ENCODE measurements at regions not wholly inside any gene's neighbourhood (a gene's known extent, or its start where the extent isn't known, plus 50 kb on each side); places are given as distances from the start of the nearest gene placed in this dataset.

- DNase-seq, result no peak
Measured at GRCh38 chr16:80066805-80067580, 466.5 kb upstream of the MAF start.

DNA sequence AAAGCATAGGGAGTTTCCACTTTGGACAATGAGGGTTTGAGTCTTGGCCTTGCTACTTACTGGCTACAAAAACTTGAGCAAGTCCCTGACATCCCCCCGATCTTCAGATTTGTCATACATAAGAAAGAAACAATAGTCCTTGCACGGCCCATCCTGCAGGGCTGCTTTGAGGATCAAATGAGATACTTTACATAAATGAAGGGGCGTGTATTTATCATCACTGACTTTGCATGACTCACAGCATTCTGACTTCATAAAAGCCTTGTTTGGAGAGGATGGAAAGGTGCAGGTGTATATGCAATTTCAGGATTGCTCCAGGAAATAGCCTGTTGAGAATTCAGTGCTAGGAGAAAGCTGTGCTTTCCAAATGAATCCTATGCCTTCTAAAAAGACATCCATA lies 465.0 kb upstream of the MAF start:
- no peak for DNase-seq

- no peak for DNase-seq
Measured at GRCh38 chr16:80063713-80064069, 463.2 kb upstream of the MAF start.

- DNase-seq, result no peak
Measured at GRCh38 chr16:80063031-80063712, 462.6 kb upstream of the MAF start.

GRCh38 chr16:80062361-80063030 lies 462.0 kb upstream of the MAF start:
- no peak for DNase-seq

DNA sequence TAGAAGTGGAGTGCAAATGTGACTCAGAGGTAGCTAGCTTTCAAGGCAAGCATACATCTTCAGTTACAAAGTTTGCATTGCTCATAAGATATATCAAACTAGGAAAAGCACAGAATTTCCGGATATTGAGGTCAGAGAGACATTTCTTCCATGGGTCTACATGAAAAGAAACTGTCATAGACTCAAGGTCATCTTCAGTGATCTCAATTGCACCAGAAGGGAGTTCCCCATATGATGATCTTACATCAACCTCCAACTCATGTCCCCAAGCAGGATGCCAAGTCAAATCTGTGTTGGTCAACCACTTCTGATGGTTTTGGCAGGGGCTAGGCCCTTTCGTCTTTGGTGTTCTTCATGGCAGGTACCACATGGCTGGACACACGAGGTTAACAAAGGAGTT lies 459.9 kb upstream of the MAF start:
- DNase-seq, result no peak

GRCh38 chr16:80059836-80060235 lies 459.3 kb upstream of the MAF start:
- DNase-seq, result no peak

DNA sequence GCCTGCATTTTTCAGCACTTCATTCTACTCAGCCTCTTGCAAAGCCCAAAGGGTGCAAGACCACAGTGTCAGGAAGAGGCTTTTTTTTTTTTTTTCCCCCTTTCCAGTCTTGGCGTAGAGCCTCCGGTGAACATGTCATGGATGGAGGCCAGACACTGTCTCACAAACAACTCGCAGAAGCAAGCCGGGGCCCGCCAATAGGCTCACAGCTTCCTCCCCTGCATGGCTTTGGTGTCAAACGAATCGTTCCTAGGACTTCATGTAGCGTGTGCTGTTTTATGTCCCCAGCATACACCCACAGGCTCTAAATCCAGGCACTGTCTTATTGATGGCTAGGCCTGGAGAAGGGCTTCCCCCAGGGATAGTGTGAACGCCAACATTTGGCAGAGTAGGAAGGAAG lies 457.7 kb upstream of the MAF start:
- DNase-seq, result peak; percentile 72

- DNase-seq, result no peak
Measured at GRCh38 chr16:80056324-80056723, 455.8 kb upstream of the MAF start.

DNA sequence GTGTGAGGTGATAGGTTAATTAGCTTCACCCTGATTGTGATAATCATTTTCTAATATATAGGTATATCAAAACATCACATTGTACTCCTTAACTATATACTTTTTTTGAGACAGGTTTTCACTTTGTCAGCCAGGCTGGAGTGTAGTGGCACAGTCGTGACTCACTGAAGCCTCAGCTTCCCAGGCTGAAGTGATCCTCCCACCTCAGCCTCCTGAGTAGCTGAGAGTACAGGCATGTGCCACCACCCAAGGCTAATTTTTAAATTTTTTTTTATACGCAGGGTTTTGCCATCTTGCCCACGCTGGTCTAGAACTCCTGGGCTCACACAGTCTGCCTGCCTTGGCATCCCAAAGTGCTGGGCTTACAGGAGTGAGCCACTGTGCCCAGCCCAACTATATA lies 455.3 kb upstream of the MAF start:
- no peak for DNase-seq

DNA sequence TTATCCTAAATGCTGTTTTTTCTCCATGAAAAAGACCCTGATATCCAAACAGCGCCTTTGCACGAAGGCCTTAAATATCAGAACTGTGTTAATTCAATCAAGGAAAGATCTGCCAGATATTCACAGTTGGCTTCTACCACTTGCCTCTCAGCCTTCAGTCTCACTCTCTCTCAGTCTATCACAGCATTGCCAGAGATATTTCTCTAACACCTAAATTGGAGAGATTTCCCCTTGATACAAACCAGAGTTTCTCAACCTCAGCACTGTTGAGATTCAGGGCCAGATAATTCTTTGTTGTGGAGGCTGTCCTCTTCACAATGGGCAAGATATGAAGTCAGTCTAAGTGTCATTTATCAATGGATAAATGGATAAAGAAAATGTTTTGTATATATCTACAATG lies 454.1 kb upstream of the MAF start:
- DNase-seq, result no peak

DNA sequence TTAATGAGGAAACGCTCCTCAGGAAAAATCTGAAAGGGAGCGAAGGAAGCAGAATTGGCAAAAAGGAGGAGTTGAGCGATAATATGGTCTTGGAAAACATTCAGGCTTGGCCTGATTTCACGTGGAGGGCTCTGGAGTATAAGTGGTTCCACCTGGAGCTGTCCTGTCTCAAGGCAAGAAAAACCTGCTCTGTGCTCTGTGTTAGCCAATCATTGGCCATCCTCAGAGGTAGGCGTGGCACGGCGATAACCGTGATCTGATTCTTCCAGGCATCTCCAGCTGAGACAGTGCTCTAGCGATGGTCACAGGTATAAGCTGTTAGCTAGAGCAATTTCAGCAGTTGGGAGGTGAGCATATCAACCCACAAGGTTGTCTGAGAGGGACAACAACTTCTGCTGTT lies 450.5 kb upstream of the MAF start:
- no peak for DNase-seq

GRCh38 chr16:80048250-80048649 lies 447.7 kb upstream of the MAF start:
- DNase-seq, result no peak

GRCh38 chr16:80047842-80048241 lies 447.3 kb upstream of the MAF start:
- DNase-seq, result no peak

GRCh38 chr16:80046848-80047247 lies 446.3 kb upstream of the MAF start:
- no peak for DNase-seq

DNA sequence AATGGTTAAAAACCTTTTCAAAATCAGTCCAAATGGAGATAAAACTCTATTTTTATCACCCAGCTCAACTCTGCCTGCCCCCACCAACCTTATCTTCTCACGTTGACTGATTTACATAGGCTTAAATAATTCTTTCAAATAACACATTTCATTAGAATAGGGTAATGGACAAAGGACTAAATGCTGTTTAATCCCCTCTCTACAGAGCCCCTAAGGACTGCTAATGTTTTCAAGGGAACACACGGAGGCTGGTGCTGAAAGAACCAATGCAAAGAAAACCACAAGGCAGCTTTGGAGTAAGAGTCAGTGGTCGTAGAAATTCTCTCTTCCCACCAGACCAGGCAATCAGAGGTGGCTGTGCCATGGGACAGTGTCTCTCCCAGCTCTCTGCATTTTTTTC lies 445.7 kb upstream of the MAF start:
- DNase-seq, result no peak

DNA sequence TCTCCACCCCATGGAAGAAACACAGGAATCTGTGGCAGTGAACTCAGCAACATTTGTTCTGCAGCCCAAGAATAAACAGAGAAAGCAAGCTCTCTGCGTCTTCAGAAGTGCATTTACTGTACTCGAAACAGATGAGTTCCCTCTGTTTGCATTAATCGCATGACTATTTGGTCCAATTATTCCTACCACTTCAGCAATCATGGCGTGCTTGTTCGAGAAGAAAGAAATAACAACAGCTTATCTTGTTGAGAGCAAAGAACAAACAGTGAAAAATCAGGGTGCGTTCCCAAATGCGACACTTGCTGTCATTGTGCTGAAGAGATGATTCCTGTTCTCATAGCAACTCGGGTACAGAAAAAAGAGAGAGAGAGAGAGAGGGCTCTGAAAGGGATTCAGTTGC lies 445.3 kb upstream of the MAF start:
- no peak for DNase-seq

DNA sequence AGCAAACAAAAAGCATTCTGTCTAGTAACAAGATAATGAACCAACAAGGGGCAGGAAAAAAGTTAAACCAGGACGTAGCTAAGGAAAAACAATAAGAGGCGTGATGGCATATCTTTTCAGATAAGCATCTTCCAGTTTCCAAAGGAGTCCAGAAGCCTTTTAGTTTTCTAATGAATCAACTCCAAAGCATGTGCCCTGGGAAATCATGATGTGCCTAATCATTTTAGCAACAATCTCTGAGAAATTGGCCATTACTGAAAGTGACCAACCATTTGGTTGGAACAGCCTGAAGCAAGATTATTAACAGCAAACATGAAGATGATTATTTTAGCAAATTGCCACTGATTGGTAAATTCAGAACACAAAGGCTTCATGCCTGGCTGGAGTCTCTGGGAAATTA lies 440.9 kb upstream of the MAF start:
- no peak for DNase-seq

DNA sequence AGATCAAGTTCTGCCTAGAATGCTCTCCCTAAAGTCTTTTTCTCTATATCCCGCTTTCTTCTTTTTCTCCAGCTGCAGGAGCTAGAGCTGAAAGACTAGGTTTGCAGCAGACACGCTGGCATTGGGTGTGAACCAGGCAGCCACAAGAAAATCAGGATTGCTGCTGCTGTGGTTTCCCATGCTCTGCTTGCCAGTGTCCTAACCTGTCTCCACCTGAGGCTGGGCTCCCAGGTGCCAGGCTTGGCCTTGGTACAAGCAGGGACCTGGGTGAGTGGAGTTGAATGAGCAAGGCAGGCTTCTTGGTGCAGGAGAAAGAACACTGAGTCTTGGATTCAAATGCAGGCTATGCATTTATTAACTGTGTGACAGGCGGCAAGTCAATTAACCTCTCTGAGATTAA lies 440.3 kb upstream of the MAF start:
- no peak for DNase-seq

DNA sequence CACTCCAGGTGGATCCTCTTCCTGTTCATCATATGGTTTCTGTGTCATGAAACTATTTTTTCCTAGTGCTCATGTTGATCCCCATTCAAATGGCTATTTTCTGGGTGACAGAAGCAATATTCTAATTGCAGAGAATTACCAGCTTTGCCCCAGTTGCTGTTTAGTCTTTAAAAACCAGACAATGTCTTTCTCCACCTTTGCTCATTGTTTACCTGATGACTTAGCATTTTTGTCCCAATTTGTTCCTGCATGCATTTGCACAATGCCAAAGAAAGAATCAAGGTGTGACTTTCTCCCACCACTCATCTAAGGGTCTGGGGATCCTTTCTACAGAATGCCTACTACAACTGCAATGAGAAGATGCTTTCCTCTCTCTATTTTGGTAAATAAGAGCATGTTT lies 439.9 kb upstream of the MAF start:
- no peak for DNase-seq

DNA sequence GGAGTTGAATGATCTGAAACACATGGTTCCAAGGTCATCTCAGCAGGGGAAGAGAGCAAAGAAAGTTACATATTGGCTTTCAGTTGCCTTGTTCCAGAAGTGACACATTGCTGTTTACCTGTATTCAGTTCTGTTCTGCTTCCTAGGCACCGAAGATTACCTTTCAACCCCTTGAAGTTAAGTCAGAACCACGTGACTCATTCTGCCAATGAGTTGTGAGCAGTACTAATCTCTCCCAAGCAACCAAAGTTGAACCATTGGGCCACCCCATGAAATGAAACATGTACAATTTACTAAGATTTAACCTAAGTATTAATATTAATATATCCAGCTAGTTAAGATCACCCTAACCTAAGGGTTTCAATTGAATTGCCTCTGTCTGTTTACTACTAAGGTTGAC lies 439.2 kb upstream of the MAF start:
- no peak for DNase-seq

GRCh38 chr16:80038566-80038965 lies 438.0 kb upstream of the MAF start:
- DNase-seq, result no peak

GRCh38 chr16:80034948-80035663 lies 434.6 kb upstream of the MAF start:
- DNase-seq, result no peak

DNA sequence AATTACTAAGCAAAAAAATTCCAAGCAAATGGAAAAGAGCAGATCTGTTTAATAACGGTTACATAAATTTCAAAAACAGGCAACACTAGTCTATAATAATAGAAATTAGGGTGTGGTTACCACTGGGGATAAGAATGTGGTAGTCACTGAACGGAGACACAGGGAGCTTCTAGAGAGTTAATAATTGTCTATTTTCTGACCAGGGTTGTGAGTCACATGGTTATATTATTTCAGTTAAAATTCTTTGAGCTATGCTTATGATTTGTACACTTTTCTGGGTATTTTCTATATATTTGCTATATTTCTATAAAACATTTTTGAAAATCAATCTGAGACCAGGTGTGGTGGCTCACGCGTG lies 433.9 kb upstream of the MAF start:
- no peak for DNase-seq
